BE2C (cell line): ENCODE measurements at regions not wholly inside any gene's neighbourhood (a gene's known extent, or its start where the extent isn't known, plus 50 kb on each side); places are given as distances from the start of the nearest gene placed in this dataset.

Source experiments
- DNase-seq: peaks from one replicate; pipeline ENCODE4 v3.0.0-alpha.2; 2020
- H3K27me3 ChIP-seq: fragments of 250-450 bp; sonication (Bioruptor Pico); 2 replicates; pipeline ENCODE4 v1.5.1; 2020; ENCODE audit warnings: mild to moderate bottlenecking
- H3K36me3 ChIP-seq: fragments of 250-450 bp; sonication (Bioruptor Pico); 2 replicates; pipeline ENCODE4 v1.5.1; 2020; ENCODE audit warnings: mild to moderate bottlenecking
- H3K4me1 ChIP-seq: fragments of 250-450 bp; sonication (Bioruptor Pico); 2 replicates; pipeline ENCODE4 v1.5.1; 2020
- H3K4me3 ChIP-seq: 2 replicates; pipeline ENCODE4 v1.5.1; 2011; ENCODE audit warnings: low read depth, low read length
- H3K9me3 ChIP-seq: fragments of 250-450 bp; sonication (Bioruptor Pico); 2 replicates; pipeline ENCODE4 v1.5.1; 2020
- TF ChIP-seq, protein P1 (sequence below): IDR thresholded peaks from 2 replicates; pipeline ENCODE4 v1.5.1; 2012; ENCODE audit warnings: mild to moderate bottlenecking, low read depth, low read length

DNA sequence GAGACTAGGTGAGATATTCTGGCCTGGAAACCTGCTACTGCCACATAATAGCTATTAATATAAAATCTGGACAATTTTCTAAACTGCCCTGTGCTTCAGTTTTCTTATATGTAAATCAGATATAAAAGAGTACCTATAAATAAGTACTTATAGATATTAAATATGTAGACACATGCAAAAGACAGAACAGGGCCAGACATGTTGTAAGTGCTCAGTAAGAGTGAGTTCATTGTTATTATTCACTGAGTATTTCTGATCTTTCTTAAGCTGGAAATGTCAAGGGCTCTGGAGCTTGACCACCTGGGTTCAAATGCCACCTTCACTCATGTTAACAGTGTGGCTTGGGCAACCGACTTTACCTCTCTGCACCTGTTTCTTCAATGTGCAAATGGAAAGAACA is 179.8 kb downstream of the GALC start:
- H3K4me3 ChIP-seq = no peak overlapping the region
- DNase-seq = no peak
- no peaks in the 10 kb centered on the region for H3K27me3 ChIP-seq
- TF ChIP-seq, protein P1, sequence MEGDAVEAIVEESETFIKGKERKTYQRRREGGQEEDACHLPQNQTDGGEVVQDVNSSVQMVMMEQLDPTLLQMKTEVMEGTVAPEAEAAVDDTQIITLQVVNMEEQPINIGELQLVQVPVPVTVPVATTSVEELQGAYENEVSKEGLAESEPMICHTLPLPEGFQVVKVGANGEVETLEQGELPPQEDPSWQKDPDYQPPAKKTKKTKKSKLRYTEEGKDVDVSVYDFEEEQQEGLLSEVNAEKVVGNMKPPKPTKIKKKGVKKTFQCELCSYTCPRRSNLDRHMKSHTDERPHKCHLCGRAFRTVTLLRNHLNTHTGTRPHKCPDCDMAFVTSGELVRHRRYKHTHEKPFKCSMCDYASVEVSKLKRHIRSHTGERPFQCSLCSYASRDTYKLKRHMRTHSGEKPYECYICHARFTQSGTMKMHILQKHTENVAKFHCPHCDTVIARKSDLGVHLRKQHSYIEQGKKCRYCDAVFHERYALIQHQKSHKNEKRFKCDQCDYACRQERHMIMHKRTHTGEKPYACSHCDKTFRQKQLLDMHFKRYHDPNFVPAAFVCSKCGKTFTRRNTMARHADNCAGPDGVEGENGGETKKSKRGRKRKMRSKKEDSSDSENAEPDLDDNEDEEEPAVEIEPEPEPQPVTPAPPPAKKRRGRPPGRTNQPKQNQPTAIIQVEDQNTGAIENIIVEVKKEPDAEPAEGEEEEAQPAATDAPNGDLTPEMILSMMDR = no peak
- H3K9me3 ChIP-seq = no peaks in the 10 kb centered on the region
- no peaks in the 10 kb centered on the region for H3K36me3 ChIP-seq
- H3K4me1 ChIP-seq = no peaks in the 10 kb centered on the region

DNA sequence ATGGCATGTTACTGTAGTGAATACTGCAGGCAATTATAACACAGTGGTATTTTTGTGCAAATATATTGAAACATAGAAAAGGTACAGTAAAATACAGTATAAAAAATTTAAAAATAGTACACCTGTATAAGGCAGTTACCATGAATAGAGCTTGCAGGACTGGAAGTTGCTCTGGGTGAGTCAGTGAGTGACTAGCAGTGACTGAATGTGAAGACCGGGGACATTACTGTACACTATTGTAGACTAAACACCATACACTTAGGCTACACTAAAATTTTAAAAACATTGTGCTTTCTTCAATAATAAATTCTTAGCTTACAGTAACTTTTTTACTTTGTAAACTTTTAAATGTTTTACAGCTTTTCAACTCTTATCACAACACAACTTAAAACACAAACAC is 181.7 kb downstream of the GALC start:
- Histone ChIP-seq H3K4me3 (no peak overlapping the region), H3K36me3 (no peaks in the 10 kb centered on the region), H3K9me3 (no peaks in the 10 kb centered on the region), H3K4me1 (no peaks in the 10 kb centered on the region), H3K27me3 (no peaks in the 10 kb centered on the region)
- no peak for DNase-seq
- TF ChIP-seq, protein P1 = no peak

DNA sequence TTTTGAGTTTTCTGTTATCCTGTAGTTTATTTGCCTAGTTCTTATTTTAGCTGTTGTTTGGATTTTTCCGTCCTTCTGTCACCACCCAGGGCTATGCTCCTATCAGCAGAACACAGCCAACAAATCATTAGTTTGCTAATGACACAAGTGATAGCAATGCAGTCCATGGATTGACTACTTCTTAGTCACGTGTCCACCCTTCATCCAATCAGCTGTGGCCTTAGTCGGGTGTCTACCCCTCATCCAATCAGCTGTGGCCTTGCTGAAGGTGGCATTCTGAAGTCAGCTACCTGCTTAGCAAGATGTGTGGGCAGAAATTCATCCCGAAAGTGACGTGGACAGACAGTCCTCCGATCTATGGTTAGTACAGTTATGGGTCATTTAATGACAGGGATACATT is 182.3 kb downstream of the GALC start:
- TF ChIP-seq, protein P1 = no peak

DNA sequence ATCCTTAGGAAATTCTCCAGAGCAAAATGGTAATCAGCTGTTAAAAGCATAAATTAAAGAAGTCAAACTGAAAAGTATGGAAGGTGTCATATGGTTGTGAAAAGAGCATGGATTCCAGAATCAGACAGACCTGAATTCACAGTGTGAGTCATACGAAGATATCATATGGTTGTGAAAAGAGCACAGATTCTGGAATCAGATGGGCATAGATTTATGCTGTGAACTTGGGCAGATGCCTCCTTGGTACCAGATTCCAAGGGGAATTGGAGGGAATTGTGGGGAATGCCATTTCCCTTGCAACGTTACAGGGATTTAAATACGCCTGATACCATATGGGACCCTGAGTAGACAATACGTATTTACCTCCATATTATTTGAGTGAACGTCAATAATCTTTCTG is 183.7 kb downstream of the GALC start:
- TF ChIP-seq, protein P1 = no peak
- Histone ChIP-seq H3K4me3 (no peak overlapping the region), H3K9me3 (no peaks in the 10 kb centered on the region), H3K27me3 (no peaks in the 10 kb centered on the region), H3K4me1 (no peaks in the 10 kb centered on the region), H3K36me3 (no peaks in the 10 kb centered on the region)
- no peak for DNase-seq

More for the DNA sequence above, 182.3 kb downstream of the GALC start:
- no peaks in the 10 kb centered on the region for H3K27me3 ChIP-seq
- peak; percentile 22 for DNase-seq
- no peaks in the 10 kb centered on the region for H3K4me1 ChIP-seq
- no peaks in the 10 kb centered on the region for H3K9me3 ChIP-seq
- no peaks in the 10 kb centered on the region for H3K36me3 ChIP-seq
- no peak overlapping the region for H3K4me3 ChIP-seq

DNA sequence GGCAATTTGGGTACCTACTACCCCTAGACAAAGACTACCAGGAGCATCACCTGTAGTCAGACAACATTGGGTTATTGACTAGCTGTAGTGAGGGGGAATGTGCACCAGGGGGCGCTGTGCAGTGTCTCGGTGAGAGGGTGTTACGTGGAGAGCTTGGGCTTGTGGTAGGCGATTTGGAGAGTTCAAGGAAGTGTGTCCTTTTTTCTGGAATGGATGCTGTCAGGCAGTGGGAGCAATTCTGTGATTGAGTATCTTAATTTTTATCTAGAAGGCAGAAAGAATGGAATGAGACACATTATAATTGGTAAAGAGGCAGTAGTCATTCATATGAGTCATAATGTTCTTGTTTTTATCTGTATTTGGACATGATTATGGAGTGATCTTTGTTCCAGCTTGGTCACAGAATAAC is 187.7 kb downstream of the GALC start:
- H3K4me1 ChIP-seq = no peaks in the 10 kb centered on the region
- DNase-seq = peak; percentile 69
- H3K36me3 ChIP-seq = no peaks in the 10 kb centered on the region
- H3K4me3 ChIP-seq = no peak overlapping the region
- no peaks in the 10 kb centered on the region for H3K9me3 ChIP-seq
- TF ChIP-seq, protein P1 = peak; percentile 83
- no peaks in the 10 kb centered on the region for H3K27me3 ChIP-seq

DNA sequence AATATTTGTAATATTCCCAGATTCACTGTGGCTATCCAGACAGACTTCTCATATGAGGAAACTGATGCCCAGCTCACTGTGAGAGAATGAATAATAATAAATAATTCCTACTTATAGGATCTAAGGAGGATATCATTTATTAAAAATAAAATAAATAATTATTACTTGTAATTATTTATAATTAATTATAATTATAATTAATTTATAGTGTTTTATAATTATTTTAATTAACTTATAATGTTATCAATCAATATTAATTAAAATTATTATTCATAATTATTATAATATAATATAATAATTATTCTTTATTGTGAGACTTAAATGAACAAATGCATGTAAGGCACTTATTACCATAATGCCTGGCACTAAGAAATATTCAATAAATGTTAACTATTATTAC is 192.8 kb downstream of the GALC start:
- Histone ChIP-seq H3K36me3 (no peaks in the 10 kb centered on the region), H3K4me1 (no peaks in the 10 kb centered on the region), H3K27me3 (no peaks in the 10 kb centered on the region), H3K4me3 (no peak overlapping the region), H3K9me3 (no peaks in the 10 kb centered on the region)
- no peak for DNase-seq
- TF ChIP-seq, protein P1 = no peak
